ENCODE measurements at regions not wholly inside any gene's neighbourhood (a gene's known extent, or its start where the extent isn't known, plus 50 kb on each side); places are given as distances from the start of the nearest gene placed in this dataset.

- TF ChIP-seq POLR2AphosphoS5 (IDR thresholded peaks at IDR 0.05; ENCODE audit: low read depth, low read length) (no peak), SRF (IDR thresholded peaks at IDR 0.05; ENCODE audit: low read depth) (no peak), ATF3 (IDR thresholded peaks at IDR 0.05) (no peak), CTCF (IDR thresholded peaks at IDR 0.05 in 2 of 3, conservative IDR thresholded peaks at IDR 0.05 in 1 of 3; ENCODE audit: borderline replicate concordance in 1 of 3, insufficient read depth in 1 of 3, low read depth in 2 of 3, low read length in 2 of 3) (no peak), ZNF274 (IDR thresholded peaks at IDR 0.05; ENCODE audit: low read depth, low read length) (no peak), SIN3A (IDR thresholded peaks at IDR 0.05; ENCODE audit: low read depth) (no peak), CEBPB (IDR thresholded peaks at IDR 0.05; ENCODE audit: low read depth) (no peak), REST (IDR thresholded peaks at IDR 0.05; ENCODE audit: low read depth) (no peak), TCF7L2 (IDR thresholded peaks at IDR 0.05; ENCODE audit: borderline replicate concordance, extremely low read depth, insufficient read depth, insufficient read length) (no peak), EGR1 (IDR thresholded peaks at IDR 0.05; ENCODE audit: low read depth) (no peak), FOSL1 (IDR thresholded peaks at IDR 0.05; ENCODE audit: low read depth) (no peak), SP1 (IDR thresholded peaks at IDR 0.05; ENCODE audit: low read depth) (no peak), YY1 (IDR thresholded peaks at IDR 0.05; ENCODE audit: extremely low read depth, insufficient replicate concordance, low read depth, low read length) (no peak), JUND (IDR thresholded peaks at IDR 0.05) (no peak), EZH2 (IDR thresholded peaks at IDR 0.05) (no peak)
- RAD21 ChIA-PET (ENCODE audit: low non-redundant PET in 1 of 2, low total read pairs in 2 of 2, uncharacterized antibody in 2 of 2, unreplicated experiment in 2 of 2) = no interaction called here
- BruUV-seq (replicated peaks) = no TSS peak
- intact Hi-C loops (cut with micrococcal nuclease) = loop anchor here (1.0 kb wide), 2 partner anchors 433 to 465 kb away; no protein-coding TSS in a partner anchor
- no peak for ATAC-seq
- Histone ChIP-seq H3K36me3 (ENCODE audit: control insufficient read depth in 1 of 2, insufficient read depth in 2 of 2, low read length in 2 of 2) (no peaks in the 10 kb centered on the region), H3K4me3 (replicated peaks in 1 of 2; ENCODE audit: low read depth in 1 of 2, low read length in 2 of 2) (no peak overlapping the region), H4K20me1 (ENCODE audit: insufficient read depth) (no peaks in the 10 kb centered on the region), H3K4me1 (ENCODE audit: control insufficient read depth in 1 of 2, insufficient read depth in 2 of 2, low read length in 2 of 2) (no peaks in the 10 kb centered on the region), H3K4me2 (ENCODE audit: low read length) (no peak overlapping the region), H3K9me2 (ENCODE audit: insufficient read depth) (no peaks in the 10 kb centered on the region), H3K27me3 (ENCODE audit: insufficient read depth, low read length) (peaks cover 21% of the 10 kb centered on the region), H3K79me2 (ENCODE audit: insufficient read depth, low read length) (no peaks in the 10 kb centered on the region), H2AFZ (ENCODE audit: low read depth, low read length, poor library complexity, severe bottlenecking) (no peak overlapping the region), H3K27ac (ENCODE audit: low read depth, low read length) (no peak overlapping the region), H3K9ac (ENCODE audit: low read length) (no peak overlapping the region), H3K9me3 (ENCODE audit: control insufficient read depth in 1 of 2, insufficient read depth in 1 of 2, low read depth in 1 of 2, low read length in 2 of 2) (no peaks in the 10 kb centered on the region)
- CTCF ChIA-PET = interaction anchor here (0.7 to 3.5 kb wide), 14 partner anchors 8 to 468 kb away, joined by 3 to 22 read pairs (median 4); no protein-coding TSS in a partner anchor
- POLR2A ChIA-PET = interaction anchor here (1.0 to 1.1 kb wide), 2 partner anchors 25 to 465 kb away, joined by 3 read pairs; no protein-coding TSS in a partner anchor
- no peak for DNase-seq (ENCODE audit: low read depth, low spot score)
These were observed 140.9 kb downstream of the ANKRD60 start for GRCh38 chr20:58087562-58087858.

Measured in HCT116 (cell line).